OCI-LY7 (cell line): ENCODE measurements at regions not wholly inside any gene's neighbourhood (a gene's known extent, or its start where the extent isn't known, plus 50 kb on each side); places are given as distances from the start of the nearest gene placed in this dataset.

Source experiments
- BruUV-seq: library from RNA; stranded (reverse); fragments of 400-500 nt; replicated peaks from 2 replicates; lab custom pipeline; 2021; lab: Mats Ljungman, UMichigan
- CTCF ChIA-PET: fragments of 300-600 bp; sonication (Branson Sonifier 250); formaldehyde crosslinking; loops from one replicate; lab custom pipeline; 2022; ENCODE audit warnings: antibody characterized with exemption; ENCODE audit not compliant: unreplicated experiment; lab: Charles Lee
- POLR2A ChIA-PET: fragments of 300-600 bp; sonication (Branson Sonifier 250); formaldehyde crosslinking; loops from one replicate; lab custom pipeline; 2022; ENCODE audit warnings: antibody characterized with exemption; lab: Charles Lee
- DNase-seq: peaks from one replicate; pipeline ENCODE4 v3.0.0-alpha.2; 2015; ENCODE audit warnings: low spot score
- H2AFZ ChIP-seq: fragments of 200-600 bp; sonication (generic), shearing (Covaris generic); 2 replicates; pipeline ENCODE4 v1.6.1; 2014; ENCODE audit warnings: mild to moderate bottlenecking, antibody characterized with exemption, low read length, moderate library complexity
- H3K27ac ChIP-seq: fragments of 200-600 bp; sonication (generic); 2 replicates; pipeline ENCODE4 v1.5.1; 2014; ENCODE audit warnings: mixed run types, low read depth, mild to moderate bottlenecking, moderate library complexity, low read length, inconsistent platforms; ENCODE audit not compliant: poor library complexity, severe bottlenecking
- H3K36me3 ChIP-seq: fragments of 200-600 bp; sonication (generic); 2 replicates; pipeline ENCODE4 v1.6.1; 2014; ENCODE audit warnings: mild to moderate bottlenecking, antibody characterized with exemption, low read length, moderate library complexity, mixed read lengths; ENCODE audit not compliant: insufficient read depth
- H3K4me1 ChIP-seq: fragments of 200-600 bp; sonication (generic); 2 replicates; pipeline ENCODE4 v1.5.1; 2014; ENCODE audit warnings: mild to moderate bottlenecking, low read length; ENCODE audit not compliant: insufficient read depth, poor library complexity, severe bottlenecking
- H3K4me2 ChIP-seq: fragments of 200-600 bp; sonication (generic); 2 replicates; pipeline ENCODE4 v1.6.1; 2014; ENCODE audit warnings: mild to moderate bottlenecking, low read length
- H3K4me3 ChIP-seq: fragments of 200-600 bp; sonication (generic); 2 replicates; pipeline ENCODE4 v1.5.1; 2014; ENCODE audit warnings: mild to moderate bottlenecking, low read depth, low read length; ENCODE audit not compliant: poor library complexity, severe bottlenecking
- H3K79me2 ChIP-seq: fragments of 200-600 bp; sonication (generic); 2 replicates; pipeline ENCODE4 v1.6.1; 2016; ENCODE audit warnings: low read depth, mild to moderate bottlenecking, low read length, moderate library complexity, mixed read lengths; ENCODE audit not compliant: insufficient read depth
- H3K9me2 ChIP-seq: fragments of 200-600 bp; sonication (generic); 2 replicates; pipeline ENCODE4 v1.6.1; 2016; ENCODE audit warnings: mild to moderate bottlenecking, low read length, mixed read lengths; ENCODE audit not compliant: insufficient read depth
- H3K9me3 ChIP-seq: fragments of 200-600 bp; sonication (generic); 2 replicates; pipeline ENCODE4 v1.6.1; 2014; ENCODE audit warnings: mild to moderate bottlenecking, mixed run types, low read length, mixed read lengths
- H4K20me1 ChIP-seq: fragments of 200-600 bp; sonication (generic); 2 replicates; pipeline ENCODE4 v1.6.1; 2014; ENCODE audit warnings: mild to moderate bottlenecking, antibody characterized with exemption, low read length, moderate library complexity, mixed read lengths; ENCODE audit not compliant: insufficient read depth
- EZH2phosphoT487 ChIP-seq: fragments of 200-600 bp; sonication (generic); IDR thresholded peaks from 2 replicates; pipeline ENCODE4 v1.6.1; 2018; ENCODE audit warnings: low read depth, borderline replicate concordance, mild to moderate bottlenecking, mixed run types, antibody characterized with exemption, low read length, moderate library complexity, mixed read lengths
- intact Hi-C: fragments of 100-400 bp; cut with micrococcal nuclease; formaldehyde crosslinking; loops from one replicate; pipeline ENCODE4 v1.10.0; 2022; ENCODE audit not compliant: unreplicated experiment
- TF ChIP-seq, protein P1 (sequence below): fragments of 200-600 bp; sonication (generic); conservative IDR thresholded peaks from 2 replicates; pipeline ENCODE4 v1.5.1; 2014; ENCODE audit warnings: mild to moderate bottlenecking, antibody characterized with exemption, low read length, moderate library complexity, mixed read lengths

DNA sequence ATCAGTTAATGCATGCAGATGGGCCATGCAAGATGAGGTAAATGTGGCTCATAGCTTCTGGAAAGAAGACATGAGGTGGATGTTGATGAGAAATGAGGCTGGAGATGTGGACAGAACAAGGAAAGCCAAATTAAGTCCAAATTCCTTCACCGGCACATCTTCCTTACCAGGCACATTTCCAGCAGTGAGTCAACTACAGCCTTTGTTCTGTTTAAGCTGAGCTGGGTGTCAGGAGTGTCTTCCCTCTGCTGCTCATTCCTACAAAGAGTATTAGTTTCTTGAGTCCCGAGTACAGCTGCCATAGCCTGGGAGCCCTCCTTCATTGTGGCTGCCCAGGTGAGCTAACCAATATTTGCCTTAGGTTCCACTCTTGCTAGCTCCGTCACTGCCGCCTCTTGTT is 945.0 kb downstream of the SLC4A3 start:
- no TSS peak for BruUV-seq
- Histone ChIP-seq H3K4me1 (no peaks in the 10 kb centered on the region), H4K20me1 (no peaks in the 10 kb centered on the region), H3K9me2 (no peaks in the 10 kb centered on the region), H3K4me3 (no peak overlapping the region), H3K4me2 (no peak overlapping the region), H3K36me3 (no peaks in the 10 kb centered on the region), H3K79me2 (no peaks in the 10 kb centered on the region), H3K9me3 (no peaks in the 10 kb centered on the region), H2AFZ (no peak overlapping the region), H3K27ac (no peak overlapping the region)
- CTCF ChIA-PET: no interaction called here
- TF ChIP-seq EZH2phosphoT487: no peak
- TF ChIP-seq, protein P1, sequence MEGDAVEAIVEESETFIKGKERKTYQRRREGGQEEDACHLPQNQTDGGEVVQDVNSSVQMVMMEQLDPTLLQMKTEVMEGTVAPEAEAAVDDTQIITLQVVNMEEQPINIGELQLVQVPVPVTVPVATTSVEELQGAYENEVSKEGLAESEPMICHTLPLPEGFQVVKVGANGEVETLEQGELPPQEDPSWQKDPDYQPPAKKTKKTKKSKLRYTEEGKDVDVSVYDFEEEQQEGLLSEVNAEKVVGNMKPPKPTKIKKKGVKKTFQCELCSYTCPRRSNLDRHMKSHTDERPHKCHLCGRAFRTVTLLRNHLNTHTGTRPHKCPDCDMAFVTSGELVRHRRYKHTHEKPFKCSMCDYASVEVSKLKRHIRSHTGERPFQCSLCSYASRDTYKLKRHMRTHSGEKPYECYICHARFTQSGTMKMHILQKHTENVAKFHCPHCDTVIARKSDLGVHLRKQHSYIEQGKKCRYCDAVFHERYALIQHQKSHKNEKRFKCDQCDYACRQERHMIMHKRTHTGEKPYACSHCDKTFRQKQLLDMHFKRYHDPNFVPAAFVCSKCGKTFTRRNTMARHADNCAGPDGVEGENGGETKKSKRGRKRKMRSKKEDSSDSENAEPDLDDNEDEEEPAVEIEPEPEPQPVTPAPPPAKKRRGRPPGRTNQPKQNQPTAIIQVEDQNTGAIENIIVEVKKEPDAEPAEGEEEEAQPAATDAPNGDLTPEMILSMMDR: no peak
- POLR2A ChIA-PET: interaction anchor here (1.2 kb wide), 1 partner anchor 220 kb away, joined by 4 read pairs; no protein-coding TSS in a partner anchor
- no peak for DNase-seq
- intact Hi-C loops: no loop called here

DNA sequence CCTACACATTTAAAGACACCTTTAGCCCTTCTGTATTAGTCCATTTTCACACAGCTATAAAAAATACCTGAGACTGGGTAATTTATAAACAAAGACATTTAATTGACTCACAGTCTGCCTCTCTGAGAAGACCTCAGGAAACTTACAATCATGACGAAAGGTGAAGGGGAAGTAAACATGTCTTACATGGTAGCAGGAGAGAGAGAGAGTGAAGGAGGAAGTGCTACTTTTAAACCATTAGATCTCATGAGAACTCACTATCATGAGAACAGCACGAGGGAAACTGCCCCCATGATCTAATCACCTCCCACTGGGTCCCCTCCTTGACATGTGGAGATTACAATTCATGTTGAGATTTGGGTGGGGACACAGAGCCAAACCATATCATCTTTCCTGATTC is 946.6 kb downstream of the SLC4A3 start:
- DNase-seq: no peak
- H3K9me2 ChIP-seq: no peaks in the 10 kb centered on the region
- H3K36me3 ChIP-seq: no peaks in the 10 kb centered on the region
- CTCF ChIA-PET: no interaction called here
- H4K20me1 ChIP-seq: no peaks in the 10 kb centered on the region
- H3K79me2 ChIP-seq: no peaks in the 10 kb centered on the region
- H3K4me1 ChIP-seq: no peaks in the 10 kb centered on the region
- H3K4me2 ChIP-seq: no peak overlapping the region
- BruUV-seq: no TSS peak
- H3K4me3 ChIP-seq: no peak overlapping the region
- POLR2A ChIA-PET: no interaction called here
- no peaks in the 10 kb centered on the region for H3K9me3 ChIP-seq
- intact Hi-C loops: no loop called here
- H3K27ac ChIP-seq: no peak overlapping the region
- no peak overlapping the region for H2AFZ ChIP-seq
- TF ChIP-seq, protein P1: no peak
- TF ChIP-seq EZH2phosphoT487: no peak

DNA sequence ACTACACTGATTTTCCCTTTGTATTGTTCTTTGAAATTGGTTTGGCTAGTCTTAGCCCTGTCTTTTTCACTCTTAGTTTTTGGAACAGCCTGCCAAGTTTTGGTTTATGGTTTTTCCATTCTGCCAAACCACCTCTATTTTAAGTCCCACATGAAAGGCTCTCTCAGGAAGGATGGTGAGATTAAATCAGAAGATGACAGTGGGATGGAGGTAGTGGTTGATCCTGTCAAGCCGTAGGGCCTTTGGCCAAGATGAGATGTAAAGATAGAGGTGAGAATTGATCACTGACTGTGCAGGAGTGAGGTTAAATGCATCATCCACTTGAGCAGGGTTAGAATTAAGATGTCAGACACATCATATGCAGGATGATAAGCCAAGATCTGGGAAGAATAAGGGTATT is 948.5 kb downstream of the SLC4A3 start:
- no peaks in the 10 kb centered on the region for H3K9me3 ChIP-seq
- no peak overlapping the region for H3K4me2 ChIP-seq
- no peaks in the 10 kb centered on the region for H3K36me3 ChIP-seq
- no peaks in the 10 kb centered on the region for H3K79me2 ChIP-seq
- no peak overlapping the region for H3K4me3 ChIP-seq
- ChIA-PET POLR2A (no interaction called here), CTCF (no interaction called here)
- intact Hi-C loops: no loop called here
- H4K20me1 ChIP-seq: no peaks in the 10 kb centered on the region
- no peak for DNase-seq
- no peak overlapping the region for H3K27ac ChIP-seq
- H2AFZ ChIP-seq: no peak overlapping the region
- no peaks in the 10 kb centered on the region for H3K9me2 ChIP-seq
- no peaks in the 10 kb centered on the region for H3K4me1 ChIP-seq
- TF ChIP-seq, protein P1: no peak
- no peak for TF ChIP-seq EZH2phosphoT487
- no TSS peak for BruUV-seq
